Dendritic cell treated with granulocyte-macrophage colony-stimulating factor and Interleukin-4, amounts not matched to agents 40 ng/mL and 50 ng/mL, for 4 days (primary cell): ENCODE measurements at regions not wholly inside any gene's neighbourhood (a gene's known extent, or its start where the extent isn't known, plus 50 kb on each side); places are given as distances from the start of the nearest gene placed in this dataset.
A peak's percentile ranks its signal among the peaks of the same experiment; 100 is the strongest.

Experiments used
- H3K27ac Mint-ChIP-seq: one replicate; pipeline ENCODE4 v1.8.0; 2022; ENCODE audit warnings: mild to moderate bottlenecking, mixed read lengths
- H3K27me3 Mint-ChIP-seq: one replicate; pipeline ENCODE4 v1.8.0; 2022; ENCODE audit warnings: mild to moderate bottlenecking, mixed read lengths
- H3K36me3 Mint-ChIP-seq: one replicate; pipeline ENCODE4 v1.8.0; 2022; ENCODE audit warnings: low read depth, mixed read lengths
- H3K4me1 Mint-ChIP-seq: one replicate; pipeline ENCODE4 v1.8.0; 2022; ENCODE audit warnings: low read depth, mixed read lengths
- H3K4me3 Mint-ChIP-seq: one replicate; pipeline ENCODE4 v1.8.0; 2022; ENCODE audit warnings: mild to moderate bottlenecking, moderate library complexity, mixed read lengths
- H3K9me3 Mint-ChIP-seq: one replicate; pipeline ENCODE4 v1.8.0; 2022; ENCODE audit warnings: mixed read lengths
- intact Hi-C: fragments of 100-400 bp; cut with micrococcal nuclease; formaldehyde crosslinking; loops from one replicate; pipeline ENCODE4 v1.15.0; 2022

DNA sequence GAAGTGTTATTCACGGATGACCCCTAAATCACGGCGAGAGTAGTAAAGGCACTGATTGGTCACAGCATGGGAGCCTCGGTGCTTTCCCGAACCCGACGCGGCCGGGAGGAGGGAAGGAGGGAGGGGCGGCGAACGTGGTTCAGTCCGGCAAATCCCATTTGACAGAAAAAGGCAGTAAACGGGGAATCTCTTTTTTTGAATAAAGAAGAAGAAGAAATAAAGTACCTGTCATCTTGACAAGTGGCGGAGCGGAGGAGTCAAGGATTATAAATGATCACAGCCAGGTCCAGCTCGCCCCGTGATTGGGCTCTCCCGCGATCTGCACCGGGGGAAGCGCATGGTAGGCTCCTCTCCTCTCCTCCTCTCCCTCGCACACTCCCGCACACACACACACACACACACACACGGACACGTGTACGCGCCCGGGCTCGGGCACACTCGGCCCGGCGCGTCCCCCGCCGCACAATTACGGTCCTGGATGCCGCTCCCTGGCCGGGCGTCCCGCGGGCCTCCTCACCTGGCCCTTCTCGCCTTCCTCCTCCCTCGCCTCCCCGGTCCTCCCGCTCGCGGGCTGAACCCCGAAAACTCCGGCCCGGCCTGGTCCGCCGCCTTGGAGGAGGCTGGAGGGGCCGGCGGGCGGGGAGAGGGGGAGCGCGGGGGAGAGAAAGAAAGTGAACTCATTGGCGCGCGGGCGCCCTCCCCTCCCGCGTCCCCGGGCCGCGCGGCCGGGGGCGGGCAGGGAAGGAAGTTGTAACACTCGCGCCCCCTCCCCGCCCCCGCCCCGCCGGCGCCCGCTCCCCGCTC lies 99.2 kb upstream of the TENM3 start:
- H3K9me3 Mint-ChIP-seq, result no peaks in the 10 kb centered on the region
- H3K27me3 Mint-ChIP-seq, result peaks cover 70% of the 10 kb centered on the region
- H3K27ac Mint-ChIP-seq, result no peak overlapping the region
- intact Hi-C loops, result no loop called here
- H3K4me1 Mint-ChIP-seq, result peaks cover 7% of the 10 kb centered on the region
- H3K4me3 Mint-ChIP-seq, result peak overlapping the region; percentile 30
- no peaks in the 10 kb centered on the region for H3K36me3 Mint-ChIP-seq

DNA sequence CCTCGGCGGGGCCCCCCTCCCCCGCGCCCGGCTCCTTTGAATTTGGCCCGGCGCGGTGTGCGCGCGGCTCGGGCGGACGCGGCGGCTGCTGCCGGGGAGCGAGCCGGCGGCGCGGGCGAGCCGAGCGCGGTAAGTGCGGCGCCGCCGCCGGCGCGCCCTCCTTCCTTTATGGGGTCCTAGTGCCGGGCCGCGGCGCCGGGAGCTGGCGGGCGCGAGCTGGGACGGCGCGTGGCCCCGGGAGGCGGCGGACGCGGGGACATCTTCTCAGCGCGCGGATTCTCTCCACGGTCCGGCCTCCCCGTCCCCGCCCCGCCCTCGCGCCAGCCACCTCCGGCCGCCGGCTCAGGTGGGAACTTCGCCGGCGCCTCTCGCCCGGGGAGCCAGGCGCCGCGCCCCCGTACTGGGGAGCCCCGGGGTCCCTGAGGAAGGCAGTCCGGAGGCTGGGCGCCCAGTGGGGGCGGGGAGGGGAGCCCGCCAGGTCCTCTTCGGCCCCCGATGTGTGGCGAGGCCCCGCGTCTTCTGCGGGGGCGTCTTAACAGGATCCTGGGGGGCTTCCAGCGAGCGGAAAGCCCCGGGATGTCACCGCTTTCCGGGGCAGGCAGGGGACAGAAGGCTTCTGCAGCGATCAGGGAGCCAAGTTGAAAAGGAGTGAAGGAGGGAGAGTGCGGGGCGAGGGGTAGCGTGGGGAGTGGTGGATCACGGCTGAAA lies 98.4 kb upstream of the TENM3 start:
- intact Hi-C loops, result no loop called here
- Mint-ChIP-seq H3K4me3 (no peak overlapping the region), H3K9me3 (no peaks in the 10 kb centered on the region), H3K27me3 (peaks cover 65% of the 10 kb centered on the region), H3K27ac (no peak overlapping the region), H3K36me3 (no peaks in the 10 kb centered on the region), H3K4me1 (peaks cover 7% of the 10 kb centered on the region)

DNA sequence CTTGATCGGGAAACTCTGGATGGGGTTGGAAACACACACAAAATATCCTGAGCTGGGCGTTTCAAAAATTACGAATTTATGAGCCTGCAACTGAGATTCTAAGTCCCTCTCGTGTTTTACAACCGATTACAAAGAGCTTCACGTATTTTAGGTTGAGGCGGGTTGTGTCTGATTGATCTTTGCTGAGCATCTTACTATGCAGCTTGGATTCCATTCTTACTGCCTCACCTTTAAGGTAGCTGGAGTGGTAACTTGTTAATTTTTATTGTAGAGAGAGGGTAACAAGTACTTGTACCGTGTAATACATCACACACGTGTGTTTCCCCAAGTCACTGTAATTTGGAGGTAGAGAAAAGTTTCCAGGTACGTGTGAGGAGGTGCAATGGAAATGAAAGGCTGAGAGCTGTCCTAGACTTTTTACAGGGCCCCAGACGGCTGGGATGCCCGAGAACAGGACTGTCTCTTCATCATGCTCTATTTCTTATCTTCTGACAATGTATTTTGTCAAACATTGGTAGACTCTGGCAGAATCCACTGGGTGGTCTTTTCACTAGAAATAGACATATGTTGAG lies 97.8 kb upstream of the TENM3 start:
- peaks cover 7% of the 10 kb centered on the region for H3K4me1 Mint-ChIP-seq
- no peak overlapping the region for H3K4me3 Mint-ChIP-seq
- H3K27me3 Mint-ChIP-seq, result peaks cover 63% of the 10 kb centered on the region
- H3K36me3 Mint-ChIP-seq, result no peaks in the 10 kb centered on the region
- H3K9me3 Mint-ChIP-seq, result no peaks in the 10 kb centered on the region
- intact Hi-C loops, result no loop called here
- H3K27ac Mint-ChIP-seq, result no peak overlapping the region

DNA sequence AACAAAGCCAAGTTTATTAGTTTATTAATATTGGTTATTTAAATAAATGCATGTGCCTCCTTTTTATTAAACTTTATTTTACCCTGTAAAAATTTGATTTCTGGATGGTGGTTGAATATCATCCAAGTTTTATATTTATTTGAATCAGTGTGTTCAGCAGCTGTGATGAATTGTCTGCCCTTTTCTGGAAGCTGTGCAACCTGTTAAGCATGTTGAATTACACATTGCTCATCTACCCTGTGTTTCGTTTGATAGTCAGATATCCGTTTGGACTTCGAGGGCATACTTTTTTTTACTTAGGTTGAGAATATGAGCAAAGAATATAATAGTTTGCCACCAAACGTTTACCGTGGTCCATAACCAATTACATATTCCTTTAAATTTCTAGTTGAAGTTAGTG lies 95.8 kb upstream of the TENM3 start:
- Mint-ChIP-seq H3K4me1 (peaks cover 7% of the 10 kb centered on the region), H3K4me3 (no peak overlapping the region), H3K9me3 (no peaks in the 10 kb centered on the region), H3K36me3 (no peaks in the 10 kb centered on the region), H3K27ac (no peak overlapping the region), H3K27me3 (peaks cover 45% of the 10 kb centered on the region)
- intact Hi-C loops, result no loop called here

DNA sequence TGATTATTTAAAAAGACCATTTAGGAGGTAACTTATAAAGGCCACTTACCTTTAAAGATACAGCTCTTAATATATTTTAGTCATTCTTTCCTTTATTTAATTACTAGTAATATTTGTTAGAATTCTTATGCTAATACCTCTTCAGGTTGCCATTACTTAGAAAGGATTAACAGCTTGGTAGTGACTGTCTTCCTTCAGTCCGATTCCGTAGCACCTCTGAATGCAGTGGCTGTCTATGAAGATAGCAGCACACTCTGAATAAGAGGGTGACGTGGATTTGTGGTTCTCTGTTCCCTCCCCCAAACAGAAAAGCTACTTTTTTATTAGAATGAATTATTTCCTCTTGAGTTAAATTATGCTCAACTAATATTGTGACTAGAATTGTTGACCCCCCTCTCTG lies 92.6 kb upstream of the TENM3 start:
- H3K36me3 Mint-ChIP-seq, result no peaks in the 10 kb centered on the region
- H3K27ac Mint-ChIP-seq, result no peak overlapping the region
- intact Hi-C loops, result no loop called here
- no peak overlapping the region for H3K4me3 Mint-ChIP-seq
- H3K4me1 Mint-ChIP-seq, result no peaks in the 10 kb centered on the region
- H3K27me3 Mint-ChIP-seq, result peaks cover 18% of the 10 kb centered on the region
- H3K9me3 Mint-ChIP-seq, result no peaks in the 10 kb centered on the region

DNA sequence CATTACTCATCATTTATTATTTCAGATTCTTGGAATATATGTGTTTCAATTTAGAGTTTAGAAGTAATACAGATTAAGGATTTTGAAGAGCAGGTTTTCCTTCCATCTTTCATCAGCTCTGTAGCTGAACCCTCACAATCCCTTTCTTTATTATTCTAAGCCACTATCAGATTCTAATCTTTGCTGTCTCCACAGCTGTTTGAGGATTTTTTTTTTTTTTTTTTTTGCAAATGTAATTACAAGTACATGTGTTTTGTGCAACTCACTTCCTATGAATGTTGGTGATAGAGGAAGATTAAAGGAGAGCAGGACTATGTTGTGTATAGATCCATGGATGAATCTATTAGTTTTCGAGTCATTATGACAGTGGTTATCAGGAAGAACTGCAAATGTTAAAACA lies 87.4 kb upstream of the TENM3 start:
- Mint-ChIP-seq H3K4me3 (no peak overlapping the region), H3K27me3 (peaks cover 3% of the 10 kb centered on the region), H3K27ac (no peak overlapping the region), H3K4me1 (no peaks in the 10 kb centered on the region), H3K9me3 (no peaks in the 10 kb centered on the region), H3K36me3 (no peaks in the 10 kb centered on the region)
- intact Hi-C loops, result no loop called here

DNA sequence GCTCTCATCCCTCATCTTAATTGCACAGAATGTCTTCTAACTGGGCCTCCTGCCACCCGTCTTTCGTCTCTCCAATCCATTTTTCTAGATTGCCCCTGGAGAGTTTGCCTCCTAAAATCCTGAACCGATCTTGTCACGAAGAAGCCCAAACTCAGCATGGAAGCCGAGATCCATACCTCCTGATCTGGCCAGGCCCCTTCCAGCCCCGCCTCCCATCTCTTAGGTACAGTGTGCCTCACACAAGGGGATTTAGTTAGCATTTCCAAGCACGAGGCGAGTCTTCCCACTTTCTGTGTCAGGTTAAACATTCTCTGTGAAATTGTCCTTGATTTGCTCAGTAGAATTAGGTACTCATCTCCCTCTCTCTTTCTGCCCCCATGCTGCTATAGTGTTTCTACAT lies 80.0 kb upstream of the TENM3 start:
- intact Hi-C loops, result no loop called here
- Mint-ChIP-seq H3K4me1 (no peaks in the 10 kb centered on the region), H3K27ac (no peak overlapping the region), H3K36me3 (no peaks in the 10 kb centered on the region), H3K9me3 (no peaks in the 10 kb centered on the region), H3K4me3 (no peak overlapping the region), H3K27me3 (no peaks in the 10 kb centered on the region)

DNA sequence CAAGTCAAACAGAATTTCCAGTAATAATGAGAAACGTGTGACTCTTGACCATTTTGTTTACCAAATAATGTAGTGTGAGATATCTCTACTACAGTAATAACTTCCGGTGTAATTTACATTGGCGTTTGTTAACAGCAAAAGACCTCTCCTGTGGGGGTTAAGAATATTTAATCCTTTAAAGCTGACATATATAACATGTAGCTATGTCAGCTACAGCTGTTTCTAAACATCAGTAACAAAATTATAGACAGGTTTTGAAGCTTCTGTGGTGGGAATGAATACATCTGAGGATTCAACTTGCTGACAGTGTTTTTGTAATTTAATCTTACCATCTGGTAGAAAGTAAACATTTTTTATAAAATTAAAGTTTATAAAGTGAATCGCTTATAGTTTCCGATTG lies 73.6 kb upstream of the TENM3 start:
- no peak overlapping the region for H3K27ac Mint-ChIP-seq
- intact Hi-C loops, result no loop called here
- no peaks in the 10 kb centered on the region for H3K27me3 Mint-ChIP-seq
- H3K9me3 Mint-ChIP-seq, result no peaks in the 10 kb centered on the region
- H3K36me3 Mint-ChIP-seq, result no peaks in the 10 kb centered on the region
- no peak overlapping the region for H3K4me3 Mint-ChIP-seq
- no peaks in the 10 kb centered on the region for H3K4me1 Mint-ChIP-seq

DNA sequence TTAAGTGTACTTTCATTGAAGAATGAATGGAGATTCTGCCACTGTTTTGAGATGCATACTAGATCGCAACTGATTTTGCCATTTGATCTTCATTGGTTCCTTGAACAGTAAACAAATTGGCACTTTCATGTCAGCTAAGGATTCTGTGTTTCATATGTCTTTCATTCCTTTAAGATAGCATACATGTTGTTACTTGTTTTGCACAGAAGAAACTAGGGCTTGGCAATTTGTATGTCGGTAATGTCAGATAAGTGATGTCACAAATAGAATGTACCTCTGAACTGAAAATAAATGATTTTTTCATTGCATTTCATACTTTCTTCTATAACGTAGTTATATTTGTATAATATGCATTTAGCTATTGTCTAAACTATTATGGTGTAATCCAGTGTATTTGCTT lies 73.2 kb upstream of the TENM3 start:
- intact Hi-C loops, result no loop called here
- no peaks in the 10 kb centered on the region for H3K36me3 Mint-ChIP-seq
- H3K4me3 Mint-ChIP-seq, result no peak overlapping the region
- no peak overlapping the region for H3K27ac Mint-ChIP-seq
- H3K27me3 Mint-ChIP-seq, result no peaks in the 10 kb centered on the region
- H3K4me1 Mint-ChIP-seq, result no peaks in the 10 kb centered on the region
- H3K9me3 Mint-ChIP-seq, result no peaks in the 10 kb centered on the region

DNA sequence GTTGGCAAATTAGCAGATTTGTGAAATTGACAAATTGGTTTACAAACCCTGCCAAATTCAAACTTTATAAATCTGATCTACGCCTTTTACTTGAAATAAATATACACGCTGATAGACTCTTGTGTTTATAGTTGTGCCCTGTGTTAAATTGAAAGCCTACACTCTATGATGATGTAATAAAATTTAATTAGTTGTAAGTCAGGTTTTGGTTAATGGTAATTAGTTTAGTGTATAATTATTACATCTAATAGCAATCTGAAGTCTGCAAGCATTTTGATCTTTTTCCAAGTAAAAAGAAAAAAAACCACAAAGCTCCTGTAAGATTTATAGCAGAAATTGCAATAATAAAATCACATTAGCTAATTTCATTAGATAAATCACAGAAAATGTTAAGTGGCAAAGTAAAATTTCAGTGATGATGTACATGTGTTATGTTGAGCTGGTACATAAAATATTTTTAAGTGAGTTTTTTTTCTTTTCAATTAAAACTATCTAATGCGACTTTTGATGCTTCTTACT lies 72.7 kb upstream of the TENM3 start:
- intact Hi-C loops, result no loop called here
- no peaks in the 10 kb centered on the region for H3K36me3 Mint-ChIP-seq

DNA sequence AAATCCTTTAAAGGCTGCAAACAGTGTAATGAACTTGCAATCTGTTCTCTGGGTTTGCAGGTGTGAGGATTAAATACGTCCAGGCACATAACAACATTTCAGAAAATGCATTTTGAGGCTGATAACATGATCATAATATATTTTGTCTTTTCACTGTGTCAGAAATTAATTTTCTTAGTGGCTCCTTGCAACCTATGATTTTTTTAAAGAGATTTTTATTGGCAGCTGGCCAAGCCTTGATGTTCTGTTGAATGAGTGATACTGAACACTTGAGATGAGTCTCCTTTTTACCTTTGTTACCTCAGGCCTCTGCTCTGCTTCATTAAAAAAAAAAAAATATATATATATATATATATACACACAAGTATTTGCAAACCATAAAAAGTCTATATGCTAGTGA lies 68.2 kb upstream of the TENM3 start:
- H3K36me3 Mint-ChIP-seq, result no peaks in the 10 kb centered on the region

More for the DNA sequence above, 72.7 kb upstream of the TENM3 start:
- no peaks in the 10 kb centered on the region for H3K27me3 Mint-ChIP-seq
- H3K4me3 Mint-ChIP-seq, result no peak overlapping the region
- no peaks in the 10 kb centered on the region for H3K4me1 Mint-ChIP-seq
- no peak overlapping the region for H3K27ac Mint-ChIP-seq
- no peaks in the 10 kb centered on the region for H3K9me3 Mint-ChIP-seq

DNA sequence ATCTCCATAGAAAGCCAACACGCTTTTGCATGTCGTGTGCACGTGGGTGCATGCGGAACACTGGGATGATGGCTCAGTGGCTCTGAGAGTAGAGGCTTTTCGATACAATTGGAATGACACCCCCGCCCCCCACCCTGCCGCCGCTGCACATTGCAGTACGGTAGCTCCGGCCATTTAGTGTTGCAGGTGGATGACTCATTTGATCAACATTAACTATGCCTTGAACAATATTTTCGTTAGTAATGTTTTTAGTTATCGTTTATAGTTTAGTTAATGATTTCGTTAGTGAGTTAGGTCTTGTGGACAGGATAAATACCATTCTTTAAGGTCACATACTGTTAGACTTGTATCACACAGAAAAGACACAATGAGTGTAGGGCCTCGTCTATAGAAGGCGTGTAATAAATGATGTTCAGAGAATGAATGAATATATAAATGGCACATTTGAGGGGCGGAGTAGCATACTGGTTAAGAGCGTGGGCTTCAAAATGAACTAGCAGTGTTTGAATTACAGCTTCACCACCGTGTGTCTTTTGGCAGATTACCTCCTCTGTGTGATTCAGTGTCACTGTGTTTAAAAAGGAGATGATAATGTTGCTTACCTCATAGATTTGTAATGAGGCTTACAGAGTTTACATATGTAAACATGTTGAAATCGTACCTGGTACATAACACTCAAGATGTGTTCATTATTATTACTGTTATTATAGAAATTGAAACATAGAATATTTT lies 67.2 kb upstream of the TENM3 start:
- Mint-ChIP-seq H3K4me1 (no peaks in the 10 kb centered on the region), H3K27ac (no peak overlapping the region), H3K27me3 (no peaks in the 10 kb centered on the region), H3K9me3 (no peaks in the 10 kb centered on the region), H3K4me3 (no peak overlapping the region), H3K36me3 (no peaks in the 10 kb centered on the region)
- intact Hi-C loops, result no loop called here

More for the DNA sequence above, 68.2 kb upstream of the TENM3 start:
- intact Hi-C loops, result no loop called here
- Mint-ChIP-seq H3K4me1 (no peaks in the 10 kb centered on the region), H3K4me3 (no peak overlapping the region), H3K27me3 (no peaks in the 10 kb centered on the region), H3K9me3 (no peaks in the 10 kb centered on the region), H3K27ac (no peak overlapping the region)

DNA sequence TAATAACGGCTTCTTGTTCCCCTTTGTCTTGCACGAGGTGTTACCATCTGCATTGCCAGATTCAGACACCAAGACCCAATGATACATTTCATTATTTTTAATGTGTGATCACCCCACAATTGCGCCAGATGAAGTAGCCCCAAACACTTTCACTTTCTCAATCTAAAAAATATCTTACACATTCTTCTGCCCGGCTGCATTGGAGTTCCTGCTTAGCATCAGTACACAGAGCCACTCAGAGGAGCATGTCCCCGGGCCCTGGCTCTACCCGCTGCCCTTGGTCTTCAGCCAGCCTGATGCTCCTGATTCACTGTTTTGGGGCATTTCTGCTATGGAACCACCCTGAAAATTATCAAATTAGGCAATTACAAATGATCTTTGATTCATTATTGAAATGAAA lies 66.0 kb upstream of the TENM3 start:
- intact Hi-C loops, result no loop called here
- no peak overlapping the region for H3K4me3 Mint-ChIP-seq
- H3K9me3 Mint-ChIP-seq, result no peaks in the 10 kb centered on the region
- no peaks in the 10 kb centered on the region for H3K4me1 Mint-ChIP-seq
- no peaks in the 10 kb centered on the region for H3K27me3 Mint-ChIP-seq
- H3K27ac Mint-ChIP-seq, result no peak overlapping the region
- no peaks in the 10 kb centered on the region for H3K36me3 Mint-ChIP-seq

DNA sequence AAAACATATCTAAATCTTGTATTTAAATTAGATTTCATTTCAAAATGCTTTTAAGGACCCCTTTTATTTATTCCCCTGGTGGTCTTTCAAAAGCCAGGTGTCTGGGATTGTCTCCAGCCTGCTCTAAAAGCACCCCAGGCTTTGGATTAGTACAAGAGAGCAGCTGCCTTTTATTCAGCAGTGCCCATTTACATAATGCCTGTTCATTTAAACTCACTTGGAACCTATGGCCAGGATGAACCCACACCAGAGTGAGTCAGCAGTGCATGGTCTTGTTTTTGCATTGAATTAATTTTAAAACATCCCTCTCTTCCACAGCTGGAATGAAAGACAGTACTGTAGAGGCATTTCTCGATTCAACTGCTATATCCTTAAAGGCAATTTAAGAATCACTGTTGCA lies 64.1 kb upstream of the TENM3 start:
- Mint-ChIP-seq H3K27ac (no peak overlapping the region), H3K36me3 (no peaks in the 10 kb centered on the region), H3K27me3 (no peaks in the 10 kb centered on the region), H3K4me3 (no peak overlapping the region), H3K9me3 (no peaks in the 10 kb centered on the region), H3K4me1 (no peaks in the 10 kb centered on the region)
- intact Hi-C loops, result no loop called here
